Body of pancreas (tissue), 4 donors: ENCODE measurements at regions not wholly inside any gene's neighbourhood (a gene's known extent, or its start where the extent isn't known, plus 50 kb on each side); places are given as distances from the start of the nearest gene placed in this dataset.

Experiments
- CTCF ChIP-seq, 7 experiments: fragments of 450-650 bp in 4 of 7; fragments of 200-600 bp in 3 of 7; sonication (generic) in 3 of 7; IDR thresholded peaks; one replicate each; pipeline ENCODE4 v1.5.1; 2016 to 2019; ENCODE audit warnings: antibody characterized with exemption in 7 of 7
- POLR2A ChIP-seq, 3 donors: fragments of 450-650 bp; IDR thresholded peaks; one replicate each; pipeline ENCODE4 v1.6.1; 2016; ENCODE audit warnings: antibody characterized with exemption in 3 of 3, mild to moderate bottlenecking in 2 of 3

- TF ChIP-seq CTCF (IDR thresholded peaks at IDR 0.05) (no peak), POLR2A (IDR thresholded peaks at IDR 0.05) (no peak)
These were observed 184.1 kb downstream of the MBOAT1 start for GRCh38 chr6:20028143-20028542.
